H1 (cell line): ENCODE measurements at regions not wholly inside any gene's neighbourhood (a gene's known extent, or its start where the extent isn't known, plus 50 kb on each side); places are given as distances from the start of the nearest gene placed in this dataset.

Source experiments
- ASH2L ChIP-seq: fragments of 200-600, 300-600 bp; sonication (generic); IDR thresholded peaks from one replicate; pipeline ENCODE4 v1.7.1; 2017; ENCODE audit warnings: low read length
- BACH1 ChIP-seq: IDR thresholded peaks from 2 replicates; pipeline ENCODE4 v1.6.1; 2012; ENCODE audit warnings: low read length, improper control_type of control experiment
- CHD1 ChIP-seq: IDR thresholded peaks from 2 replicates; pipeline ENCODE4 v1.6.1; 2012; ENCODE audit warnings: low read depth, low read length, improper control_type of control experiment
- GABPA ChIP-seq: IDR thresholded peaks from 2 replicates; pipeline ENCODE4 v1.6.1; 2011; ENCODE audit warnings: mild to moderate bottlenecking, low read length, moderate library complexity, borderline replicate concordance; ENCODE audit not compliant: insufficient read depth
- JUN ChIP-seq: IDR thresholded peaks from 2 replicates; pipeline ENCODE4 v1.6.1; 2011; ENCODE audit warnings: low read depth, mild to moderate bottlenecking, improper control_type of control experiment, low read length
- KDM1A ChIP-seq: fragments of 200-600, 300-600 bp; sonication (generic); IDR thresholded peaks from 2 replicates; pipeline ENCODE4 v1.7.1; 2016; ENCODE audit warnings: mild to moderate bottlenecking, low read length, borderline replicate concordance
- NANOG ChIP-seq: IDR thresholded peaks from 2 replicates; pipeline ENCODE4 v1.6.1; 2011; ENCODE audit warnings: low read length, low read depth, mild to moderate bottlenecking, inconsistent platforms; ENCODE audit not compliant: insufficient read depth, poor library complexity, severe bottlenecking
- SIN3A ChIP-seq, 2 experiments: IDR thresholded peaks in 1 of 2; conservative IDR thresholded peaks in 1 of 2; 2 replicates each; pipeline ENCODE4 v1.6.1; 2011 to 2012; ENCODE audit warnings: low read length in 2 of 2, improper control_type of control experiment in 1 of 2, low read depth in 1 of 2, mild to moderate bottlenecking in 1 of 2
- SRF ChIP-seq: IDR thresholded peaks from 2 replicates; pipeline ENCODE4 v1.6.1; 2011; ENCODE audit warnings: mild to moderate bottlenecking, low read depth, low read length, moderate library complexity

DNA sequence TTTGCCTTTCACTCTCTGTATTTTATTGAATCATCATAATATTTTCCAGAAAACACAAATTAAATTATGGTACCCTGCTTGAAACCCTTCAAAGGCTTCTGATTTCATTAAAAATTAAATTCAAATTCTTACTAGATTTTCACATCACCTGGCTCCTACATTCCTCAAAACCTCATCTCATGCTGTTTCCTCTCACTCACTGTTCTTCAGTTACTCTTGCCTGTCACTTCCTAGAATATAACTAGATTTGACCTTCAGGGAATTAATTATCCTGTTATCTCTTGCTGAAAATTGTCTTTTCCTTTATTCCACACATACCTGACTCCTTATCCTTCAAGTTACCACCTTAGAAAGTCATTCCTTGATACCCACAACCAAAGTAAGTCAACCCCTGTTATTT, 2294.7 kb downstream of the PCDH9 start (continued):
- TF ChIP-seq GABPA (no peak), SRF (no peak), CHD1 (no peak), SIN3A (conservative IDR thresholded peaks at IDR 0.05 in 1 of 2, IDR thresholded peaks at IDR 0.05 in 1 of 2; ENCODE audit: low read depth in 1 of 2, low read length in 2 of 2) (no peak), NANOG (no peak), ASH2L (no peak), BACH1 (no peak), KDM1A (no peak), JUN (no peak)
